HUES64 (cell line): ENCODE measurements at regions not wholly inside any gene's neighbourhood (a gene's known extent, or its start where the extent isn't known, plus 50 kb on each side); places are given as distances from the start of the nearest gene placed in this dataset.

Experiments used
- H3K27ac ChIP-seq: 2 replicates; pipeline ENCODE4 v1.7.0; 2013; ENCODE audit warnings: low read depth, low read length, inconsistent platforms
- H3K27me3 ChIP-seq: 2 replicates; pipeline ENCODE4 v1.6.1; 2013; ENCODE audit warnings: mild to moderate bottlenecking, low read length; ENCODE audit not compliant: insufficient read depth
- H3K36me3 ChIP-seq: 2 replicates; pipeline ENCODE4 v1.6.1; 2013; ENCODE audit warnings: mild to moderate bottlenecking, low read length; ENCODE audit not compliant: insufficient read depth
- H3K4me1 ChIP-seq: 2 replicates; pipeline ENCODE4 v1.6.1; 2013; ENCODE audit warnings: mild to moderate bottlenecking, low read length, moderate library complexity; ENCODE audit not compliant: insufficient read depth
- H3K4me3 ChIP-seq: 2 replicates; pipeline ENCODE4 v1.5.1; 2013; ENCODE audit warnings: mild to moderate bottlenecking, low read length, moderate library complexity
- H3K9ac ChIP-seq: 2 replicates; pipeline ENCODE4 v1.6.1; 2013; ENCODE audit warnings: mild to moderate bottlenecking, low read depth, low read length
- H3K9me3 ChIP-seq: 2 replicates; pipeline ENCODE4 v1.6.1; 2013; ENCODE audit warnings: low read depth, low read length; ENCODE audit not compliant: insufficient read depth
- WGBS: fragments of 150-250, 120-280 bp; methylation state at CpG from one replicate; pipeline ENCODE4 v1.1.7; 2013; ENCODE audit warnings: missing lambda C conversion rate; 5-methylcytosine and 5-hydroxymethylcytosine counted together

DNA sequence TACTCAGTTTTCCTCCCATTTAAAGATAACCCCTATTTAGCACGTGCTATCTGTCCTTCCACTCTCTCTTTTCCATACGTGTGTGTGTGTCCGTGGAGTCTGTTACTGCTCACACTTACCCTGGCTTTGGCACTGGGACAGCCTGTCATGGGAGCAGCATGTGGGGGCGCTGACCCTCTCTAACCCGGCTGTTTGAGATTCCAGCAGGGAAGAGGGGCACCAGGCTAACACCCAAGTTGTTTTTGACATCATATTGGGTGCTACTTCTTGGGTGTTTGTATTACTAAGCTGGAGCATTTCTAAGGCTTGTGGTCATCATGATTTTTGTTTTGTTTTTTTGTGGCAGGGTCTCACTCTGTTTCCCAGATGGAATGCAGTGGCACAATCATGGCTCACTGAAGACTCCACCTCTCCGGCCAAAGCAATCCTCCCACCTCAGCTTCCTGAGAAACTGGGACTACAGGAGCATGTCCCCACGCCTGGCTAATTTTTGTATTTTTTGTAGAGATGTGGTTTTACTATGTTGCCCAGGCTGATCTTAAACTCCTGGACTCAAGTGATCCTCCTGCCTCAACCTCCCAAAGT lies 56.9 kb upstream of the SIMC1 start:
- 92% methylated on average over 7 of the region's 7 CpGs for WGBS
- no peaks in the 10 kb centered on the region for H3K36me3 ChIP-seq
- H3K4me3 ChIP-seq = no peak overlapping the region
- H3K27ac ChIP-seq = no peak overlapping the region
- H3K9ac ChIP-seq = no peak overlapping the region
- H3K9me3 ChIP-seq = no peaks in the 10 kb centered on the region
- H3K27me3 ChIP-seq = peaks cover 2% of the 10 kb centered on the region
- no peaks in the 10 kb centered on the region for H3K4me1 ChIP-seq

GRCh38 chr5:176183321-176184074 lies 54.7 kb upstream of the SIMC1 start:
- H3K4me1 ChIP-seq = no peaks in the 10 kb centered on the region
- 82% methylated on average over 16 of the region's 16 CpGs for WGBS
- H3K4me3 ChIP-seq = no peak overlapping the region
- H3K27me3 ChIP-seq = peaks cover 2% of the 10 kb centered on the region; the same call in 1 of the 2 replicates
- H3K9me3 ChIP-seq = no peaks in the 10 kb centered on the region
- no peaks in the 10 kb centered on the region for H3K36me3 ChIP-seq
- no peak overlapping the region for H3K27ac ChIP-seq
- H3K9ac ChIP-seq = no peak overlapping the region

- H3K36me3 ChIP-seq = no peaks in the 10 kb centered on the region
- WGBS = 90% methylated on average over 6 of the region's 6 CpGs
- H3K27me3 ChIP-seq = 0 out of 2 replicates have a peak, but pooled peaks cover 2% of the 10 kb centered on the region
- H3K4me3 ChIP-seq = no peak overlapping the region
- H3K27ac ChIP-seq = no peak overlapping the region
- no peaks in the 10 kb centered on the region for H3K4me1 ChIP-seq
- no peak overlapping the region for H3K9ac ChIP-seq
- H3K9me3 ChIP-seq = no peaks in the 10 kb centered on the region
These were observed 53.6 kb upstream of the SIMC1 start for GRCh38 chr5:176184608-176185132.

DNA sequence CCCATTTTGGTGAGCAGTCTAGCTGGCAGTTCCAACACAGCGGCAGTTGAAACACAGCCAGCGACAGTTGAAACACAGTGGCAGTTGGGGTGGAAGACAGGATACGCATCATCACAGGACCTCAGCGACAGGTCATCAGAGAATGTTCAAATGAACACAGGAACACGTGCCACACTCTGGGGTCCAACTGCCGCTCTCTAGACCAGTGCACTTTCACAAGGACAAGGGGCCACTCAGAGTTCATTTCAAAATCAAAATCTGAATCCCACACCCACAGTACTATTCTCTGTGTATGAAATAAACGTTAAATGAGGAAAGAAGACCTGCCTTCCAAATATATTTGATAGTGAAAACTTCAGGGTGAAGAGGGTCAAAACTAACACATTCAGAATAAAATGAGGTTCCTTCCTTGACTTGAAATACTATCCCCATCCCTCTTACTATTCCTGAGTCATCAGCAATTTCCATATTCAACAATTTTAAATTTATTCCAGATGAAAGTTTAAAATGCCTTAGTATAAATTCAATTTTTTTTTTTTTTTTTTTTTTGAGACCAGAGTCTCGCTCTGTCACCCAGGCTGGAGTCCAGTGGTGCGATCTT lies 53.0 kb upstream of the SIMC1 start:
- H3K27me3 ChIP-seq = 0 out of 2 replicates have a peak, but pooled peaks cover 2% of the 10 kb centered on the region
- H3K9ac ChIP-seq = no peak overlapping the region
- H3K27ac ChIP-seq = no peak overlapping the region
- H3K9me3 ChIP-seq = no peaks in the 10 kb centered on the region
- WGBS = 87% methylated on average over 8 of the region's 9 CpGs
- H3K36me3 ChIP-seq = no peaks in the 10 kb centered on the region
- no peak overlapping the region for H3K4me3 ChIP-seq
- no peaks in the 10 kb centered on the region for H3K4me1 ChIP-seq

GRCh38 chr5:176186107-176186506 lies 52.1 kb upstream of the SIMC1 start:
- Histone ChIP-seq H3K4me1 (no peaks in the 10 kb centered on the region), H3K27ac (no peak overlapping the region), H3K27me3 (peaks cover 3% of the 10 kb centered on the region; the same call in 1 of the 2 replicates), H3K9ac (no peak overlapping the region), H3K36me3 (no peaks in the 10 kb centered on the region), H3K4me3 (no peak overlapping the region), H3K9me3 (no peaks in the 10 kb centered on the region)
- WGBS = 93% methylated on average over 3 of the region's 3 CpGs

GRCh38 chr5:176187276-176188062 lies 50.8 kb upstream of the SIMC1 start:
- WGBS = 77% methylated on average over 17 of the region's 17 CpGs
- H3K4me1 ChIP-seq = no peaks in the 10 kb centered on the region
- no peaks in the 10 kb centered on the region for H3K36me3 ChIP-seq
- no peak overlapping the region for H3K4me3 ChIP-seq
- H3K9me3 ChIP-seq = no peaks in the 10 kb centered on the region
- H3K27ac ChIP-seq = no peak overlapping the region
- no peak overlapping the region for H3K9ac ChIP-seq
- H3K27me3 ChIP-seq = peaks cover 7% of the 10 kb centered on the region

GRCh38 chr5:176188085-176188484 lies 50.1 kb upstream of the SIMC1 start:
- peaks cover 11% of the 10 kb centered on the region for H3K27me3 ChIP-seq
- no peaks in the 10 kb centered on the region for H3K36me3 ChIP-seq
- H3K4me3 ChIP-seq = no peak overlapping the region
- no peak overlapping the region for H3K9ac ChIP-seq
- H3K4me1 ChIP-seq = no peaks in the 10 kb centered on the region
- H3K9me3 ChIP-seq = no peaks in the 10 kb centered on the region
- 96% methylated on average over 7 of the region's 7 CpGs for WGBS
- H3K27ac ChIP-seq = no peak overlapping the region
